ENCODE measurements at regions not wholly inside any gene's neighbourhood (a gene's known extent, or its start where the extent isn't known, plus 50 kb on each side); places are given as distances from the start of the nearest gene placed in this dataset.

- Histone ChIP-seq H2BK5ac (ENCODE audit: low read depth, low read length) (no peak overlapping the region), H3K79me2 (ENCODE audit: control insufficient read depth in 1 of 2, insufficient read depth in 2 of 2, low read length in 2 of 2) (no peaks in the 10 kb centered on the region), H4K91ac (replicated peaks; ENCODE audit: insufficient read length, low read length) (no peak overlapping the region), H3K9me3 (ENCODE audit: insufficient read depth in 2 of 2, low read depth in 1 of 2, low read length in 1 of 2) (no peaks in the 10 kb centered on the region), H4K20me1 (replicated peaks in 1 of 2; ENCODE audit: control insufficient read depth in 1 of 2, insufficient read depth in 2 of 2, low read length in 2 of 2) (no peaks in the 10 kb centered on the region), H2AFZ (ENCODE audit: low read length) (no peak overlapping the region), H3K27ac (ENCODE audit: low read depth, low read length) (no peak overlapping the region), H3K23me2 (ENCODE audit: low read depth, low read length) (no peaks in the 10 kb centered on the region), H3K23ac (ENCODE audit: insufficient read length) (no peak overlapping the region), H3K9ac (replicated peaks in 1 of 4; ENCODE audit: extremely low read depth in 1 of 4, low read depth in 3 of 4, low read length in 3 of 4) (no peak overlapping the region), H3K18ac (ENCODE audit: extremely low read depth, low read length) (no peak overlapping the region), H3K14ac (ENCODE audit: insufficient read length) (no peak overlapping the region), H3K4ac (replicated peaks; ENCODE audit: insufficient read length, low read depth, low read length) (no peak overlapping the region), H3K4me1 (replicated peaks in 1 of 4; ENCODE audit: control insufficient read depth in 3 of 4, insufficient read depth in 4 of 4, low read length in 3 of 4) (no peaks in the 10 kb centered on the region), H3K4me2 (ENCODE audit: insufficient read depth in 1 of 2, low read depth in 2 of 2, low read length in 2 of 2) (no peak overlapping the region), H2BK20ac (ENCODE audit: low read length) (no peak overlapping the region), H4K8ac (ENCODE audit: extremely low read depth, insufficient read depth, low read length) (no peak overlapping the region), H3K79me1 (ENCODE audit: low read depth, low read length) (no peaks in the 10 kb centered on the region), H3K56ac (replicated peaks; ENCODE audit: insufficient read length, low read depth, low read length) (no peak overlapping the region), H2BK120ac (replicated peaks; ENCODE audit: low read depth, low read length) (no peak overlapping the region), H4K5ac (ENCODE audit: insufficient read length, low read depth, low read length) (no peak overlapping the region), H2AK5ac (ENCODE audit: low read depth, low read length) (no peak overlapping the region), H3K4me3 (ENCODE audit: extremely low read depth in 1 of 4, insufficient read depth in 2 of 4, low read depth in 3 of 4, low read length in 4 of 4) (no peak overlapping the region), H3K36me3 (ENCODE audit: control insufficient read depth in 2 of 4, insufficient read depth in 4 of 4, low read length in 3 of 4) (no peaks in the 10 kb centered on the region), H2BK15ac (ENCODE audit: low read length) (no peak overlapping the region), H3K27me3 (replicated peaks in 1 of 4; ENCODE audit: control insufficient read depth in 3 of 4, extremely low read depth in 1 of 4, insufficient read depth in 3 of 4, low read length in 3 of 4) (no peaks in the 10 kb centered on the region), H2BK12ac (ENCODE audit: low read depth, low read length) (no peak overlapping the region)
- TF ChIP-seq POU5F1 (IDR thresholded peaks at IDR 0.05; ENCODE audit: low read depth, low read length) (no peak), SRF (IDR thresholded peaks at IDR 0.05; ENCODE audit: low read depth, low read length) (no peak), RXRA (IDR thresholded peaks at IDR 0.05; ENCODE audit: insufficient read depth, low read depth, low read length) (no peak), ASH2L (IDR thresholded peaks at IDR 0.05; ENCODE audit: low read length) (no peak)
- FAIRE-seq, result no peak
- no peak for DNase-seq (ENCODE audit: low read depth in 1 of 2, low spot score in 2 of 2)
- 94% methylated on average over 1 of the region's 1 CpG; no CpG with 5 or more reads in 1 of the 2 experiments for WGBS, 2 experiments (ENCODE audit: extremely low coverage in 1 of 2, insufficient coverage in 1 of 2, insufficient read length in 1 of 2, insufficient replicate concordance in 2 of 2, low coverage in 1 of 2, low lambda C conversion rate in 2 of 2, missing lambda C conversion rate in 1 of 2)
- CTCF ChIA-PET (ENCODE audit: partially characterized antibody), result no interaction called here
- POLR2A ChIA-PET (ENCODE audit: partially characterized antibody), result no interaction called here
Observed at GRCh38 chr1:192260076-192260475, 56.7 kb upstream of the RGS21 start.
